GM13976 (cell line): ENCODE measurements at regions not wholly inside any gene's neighbourhood (a gene's known extent, or its start where the extent isn't known, plus 50 kb on each side); places are given as distances from the start of the nearest gene placed in this dataset.
"Not testable (repeated sequence)": the region's sequence is repeated elsewhere in the genome, so short reads cannot be mapped to it uniquely, and the experiment has no call there.

ENCODE experiments used
- DNase-seq: peaks from one replicate; pipeline ENCODE4 v3.0.0; 2012; ENCODE audit warnings: low spot score
- CTCF ChIP-seq: IDR thresholded peaks from 2 replicates; pipeline ENCODE4 v1.5.1; 2012; ENCODE audit warnings: borderline replicate concordance, mild to moderate bottlenecking; ENCODE audit not compliant: insufficient read depth; ENCODE audit errors: extremely low read depth, missing control alignments, control extremely low read depth
- in situ Hi-C: fragments of 300-500 bp; cut with MboI; formaldehyde crosslinking; loops from one replicate; pipeline ENCODE4 v1.12.0; 2022; ENCODE audit warnings: low sequenced_read_pairs, mixed read lengths, inconsistent platforms; ENCODE audit not compliant: unreplicated experiment

GRCh38 chr6:160883999-160884398, 107.6 kb upstream of the MAP3K4 start:
- TF ChIP-seq CTCF: no peak
- in situ Hi-C loops: no loop called here
- no peak for DNase-seq

GRCh38 chr6:160889148-160889547, 102.4 kb upstream of the MAP3K4 start:
- DNase-seq, in situ Hi-C loops: not testable (repeated sequence)

- no peak for DNase-seq
- in situ Hi-C loops: no loop called here
- TF ChIP-seq CTCF: no peak
Measured at GRCh38 chr6:160891690-160892089, 99.9 kb upstream of the MAP3K4 start.

- no peak for TF ChIP-seq CTCF
- in situ Hi-C loops: no loop called here
- DNase-seq: no peak
Measured at GRCh38 chr6:160895562-160895961, 96.0 kb upstream of the MAP3K4 start.

GRCh38 chr6:160899671-160900430, 91.7 kb upstream of the MAP3K4 start:
- no peak for TF ChIP-seq CTCF
- DNase-seq: no peak
- in situ Hi-C loops: no loop called here

- no peak for DNase-seq
- no peak for TF ChIP-seq CTCF
- in situ Hi-C loops: no loop called here
Measured at GRCh38 chr6:160911949-160912348, 79.6 kb upstream of the MAP3K4 start.

GRCh38 chr6:160912411-160912810, 79.2 kb upstream of the MAP3K4 start:
- no peak for TF ChIP-seq CTCF
- DNase-seq: no peak
- in situ Hi-C loops: no loop called here
